Esophagus mucosa (tissue), 1 donor: ENCODE measurements at regions not wholly inside any gene's neighbourhood (a gene's known extent, or its start where the extent isn't known, plus 50 kb on each side); places are given as distances from the start of the nearest gene placed in this dataset.
"Not testable (repeated sequence)": the region's sequence is repeated elsewhere in the genome, so short reads cannot be mapped to it uniquely, and the experiment has no call there.

Experiments used
- ATAC-seq: fragments of 200-7000 bp; cut with Tn5 transposase; one replicate; pipeline ENCODE4 v1.9.1; 2020
- donor health status: DM: yes; HTN: yes; CAD: no.

DNA sequence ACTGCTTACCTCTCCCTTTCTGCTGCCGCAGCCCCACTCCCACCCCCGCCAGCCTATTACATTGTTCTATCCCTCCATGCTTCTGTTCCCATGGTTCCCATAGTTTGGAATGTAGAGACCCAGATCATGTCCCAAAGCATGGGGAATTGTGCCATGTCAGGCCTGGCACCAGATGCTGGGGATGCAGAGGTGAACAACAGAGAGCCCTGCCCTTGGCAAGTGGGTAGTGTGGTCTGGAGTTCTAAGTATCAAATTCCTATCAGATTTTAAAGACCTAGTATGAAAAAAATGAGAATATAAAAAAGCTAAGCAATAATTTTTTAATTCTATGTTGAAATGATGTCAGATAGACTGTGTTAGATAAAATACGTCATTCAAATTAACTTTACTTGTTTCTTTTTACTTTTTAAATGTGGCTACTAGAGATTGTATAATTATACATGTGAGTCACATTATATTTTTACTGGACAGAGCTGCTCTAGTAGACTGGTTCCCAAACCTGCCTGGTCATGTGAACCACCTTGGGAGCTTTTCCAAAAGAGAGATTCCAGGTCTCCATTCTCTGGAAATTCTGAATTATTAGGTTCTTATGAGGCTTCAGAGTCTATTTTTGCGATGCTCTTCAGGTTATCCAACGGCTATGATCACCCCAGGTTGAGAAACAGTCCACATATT lies 113.0 kb upstream of the DAB1 start:
- no peak for ATAC-seq

DNA sequence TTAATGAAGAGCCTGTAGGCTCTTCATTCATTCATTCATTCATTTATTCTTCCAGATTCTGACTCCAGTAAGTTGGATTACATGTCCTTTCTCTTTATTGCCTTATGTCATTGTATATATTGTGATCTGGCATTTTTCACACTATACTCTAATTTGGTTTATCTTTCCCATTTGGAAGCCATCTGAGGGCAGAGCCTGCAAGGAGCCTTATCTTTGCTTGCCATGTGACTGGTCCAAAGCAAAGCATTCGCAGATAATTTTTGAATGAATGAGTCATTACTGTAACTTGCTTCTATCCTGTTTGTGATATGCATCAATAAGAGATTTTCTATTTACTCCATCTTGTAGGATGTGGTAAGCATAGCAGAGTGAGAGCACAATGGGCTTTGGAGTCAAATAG lies 108.4 kb upstream of the DAB1 start:
- ATAC-seq: no peak

DNA sequence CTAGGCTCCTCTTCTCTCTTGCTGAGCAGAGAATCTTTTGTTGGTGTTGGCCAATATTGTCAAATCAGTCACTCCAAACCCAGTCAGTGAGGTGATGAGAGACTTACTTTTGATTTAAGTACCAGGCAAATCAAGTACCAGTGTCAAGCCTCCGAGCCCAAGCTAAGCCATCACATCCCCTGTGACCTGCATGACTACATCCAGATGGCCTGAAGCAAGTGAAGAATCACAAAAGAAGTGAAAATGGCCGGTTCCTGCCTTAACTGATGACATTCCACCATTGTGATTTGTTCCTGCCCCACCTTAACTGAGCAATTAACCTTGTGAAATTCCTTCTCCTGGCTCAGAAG lies 107.0 kb upstream of the DAB1 start:
- not testable (repeated sequence) for ATAC-seq

DNA sequence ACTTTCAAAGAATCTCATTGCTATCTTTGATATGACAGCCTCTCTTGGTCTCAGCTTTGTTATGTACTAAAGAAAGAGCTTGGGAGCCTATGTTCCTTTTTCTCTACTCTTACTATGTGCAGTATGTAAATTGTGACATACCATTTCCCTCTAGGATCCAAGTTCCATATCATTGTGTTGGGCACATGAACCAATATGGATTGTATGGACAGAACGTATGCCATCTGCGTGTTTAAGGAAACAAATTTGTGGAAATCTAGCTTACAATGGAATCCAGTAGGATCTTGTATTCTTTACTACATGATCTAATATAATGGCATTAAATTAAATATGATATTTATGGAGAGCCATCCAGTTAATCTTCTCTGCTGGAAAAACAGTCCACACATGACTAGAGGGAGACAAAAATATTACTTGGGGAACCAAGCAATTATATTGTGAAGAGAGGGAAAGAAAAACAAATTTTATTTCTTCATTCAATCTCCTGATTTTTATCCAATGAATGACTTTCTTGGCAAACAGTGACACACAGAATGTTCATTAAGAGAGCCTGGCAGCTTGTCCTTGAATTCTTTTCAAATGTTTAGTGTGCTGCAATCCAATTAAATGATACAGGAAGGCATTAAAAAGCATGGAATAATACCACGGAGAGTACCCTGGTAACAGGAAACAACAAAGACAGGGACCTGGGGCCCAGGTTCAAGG lies 106.5 kb upstream of the DAB1 start:
- ATAC-seq: no peak

DNA sequence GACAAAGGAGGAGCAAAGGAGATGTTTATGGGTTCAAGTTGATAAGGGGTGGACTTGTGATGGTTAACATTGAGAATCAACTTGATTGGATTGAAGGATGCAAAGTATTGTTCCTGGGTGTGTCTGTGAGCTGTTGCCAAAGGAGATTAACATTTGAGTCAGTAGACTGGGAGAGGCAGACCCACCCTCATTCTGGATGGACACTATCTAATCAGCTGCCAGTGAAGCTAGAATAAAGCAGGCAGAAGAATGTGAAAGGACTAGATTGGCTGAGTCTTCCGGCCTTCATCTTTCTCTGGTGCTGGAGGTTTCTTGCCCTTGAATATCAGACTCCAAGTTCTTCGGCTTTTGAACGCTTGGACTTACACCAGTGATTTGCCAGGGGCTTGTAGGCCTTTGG lies 98.7 kb upstream of the DAB1 start:
- no peak for ATAC-seq

DNA sequence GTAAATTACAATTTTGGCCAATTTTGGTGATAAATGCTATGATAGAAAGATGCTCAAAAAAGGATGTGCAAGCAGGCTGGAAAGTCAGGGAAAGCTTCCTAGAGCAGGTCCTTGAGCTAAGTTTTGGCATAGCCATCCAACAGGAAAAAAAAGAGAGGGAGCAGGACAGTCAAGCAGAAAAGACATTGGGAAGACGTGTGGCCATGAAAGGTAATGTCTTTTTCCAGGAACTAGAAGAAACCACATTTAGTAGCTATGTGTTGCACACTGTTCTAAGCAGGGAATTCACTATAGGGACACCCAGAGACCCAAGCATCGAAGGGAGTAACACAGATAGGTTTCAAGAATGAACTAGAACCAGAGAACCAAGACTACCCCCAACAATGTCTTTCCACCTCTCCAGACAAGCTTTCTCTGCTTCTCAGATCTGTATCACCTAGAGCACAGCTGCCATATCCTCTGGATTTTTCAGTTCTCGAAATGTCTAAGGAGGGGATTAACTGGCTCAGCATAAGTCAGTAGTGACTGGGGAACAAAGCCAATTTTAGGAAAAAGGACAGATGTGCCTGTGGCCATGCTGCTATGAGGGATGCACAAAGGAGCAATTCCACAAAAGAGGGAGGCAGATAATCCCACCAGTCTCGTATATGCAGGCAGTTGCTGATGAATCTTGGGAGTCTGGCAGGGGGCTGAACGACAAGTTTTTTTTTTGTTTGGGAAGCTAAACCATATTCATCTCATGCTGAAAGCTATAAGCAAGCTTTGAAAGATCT lies 97.1 kb upstream of the DAB1 start:
- ATAC-seq: no peak

DNA sequence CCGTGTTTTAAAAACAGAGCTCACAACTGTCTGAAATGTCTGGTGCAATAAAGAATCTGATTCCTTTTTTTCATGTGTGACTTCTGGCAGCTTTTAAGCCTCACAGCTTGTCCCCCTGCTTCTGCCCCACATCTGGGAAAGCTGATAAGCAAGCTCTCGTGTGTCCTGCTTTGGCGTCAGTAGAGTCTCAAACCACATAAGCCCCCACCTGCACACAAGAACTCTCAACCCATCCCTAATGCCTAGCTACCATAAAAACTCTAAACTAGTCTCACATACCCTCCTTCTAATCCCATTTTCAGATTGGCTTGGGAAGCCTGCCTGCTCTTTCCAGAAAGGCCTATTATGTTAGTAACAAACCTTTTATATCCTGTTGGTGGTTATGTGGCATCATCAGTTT lies 94.6 kb upstream of the DAB1 start:
- ATAC-seq: no peak

DNA sequence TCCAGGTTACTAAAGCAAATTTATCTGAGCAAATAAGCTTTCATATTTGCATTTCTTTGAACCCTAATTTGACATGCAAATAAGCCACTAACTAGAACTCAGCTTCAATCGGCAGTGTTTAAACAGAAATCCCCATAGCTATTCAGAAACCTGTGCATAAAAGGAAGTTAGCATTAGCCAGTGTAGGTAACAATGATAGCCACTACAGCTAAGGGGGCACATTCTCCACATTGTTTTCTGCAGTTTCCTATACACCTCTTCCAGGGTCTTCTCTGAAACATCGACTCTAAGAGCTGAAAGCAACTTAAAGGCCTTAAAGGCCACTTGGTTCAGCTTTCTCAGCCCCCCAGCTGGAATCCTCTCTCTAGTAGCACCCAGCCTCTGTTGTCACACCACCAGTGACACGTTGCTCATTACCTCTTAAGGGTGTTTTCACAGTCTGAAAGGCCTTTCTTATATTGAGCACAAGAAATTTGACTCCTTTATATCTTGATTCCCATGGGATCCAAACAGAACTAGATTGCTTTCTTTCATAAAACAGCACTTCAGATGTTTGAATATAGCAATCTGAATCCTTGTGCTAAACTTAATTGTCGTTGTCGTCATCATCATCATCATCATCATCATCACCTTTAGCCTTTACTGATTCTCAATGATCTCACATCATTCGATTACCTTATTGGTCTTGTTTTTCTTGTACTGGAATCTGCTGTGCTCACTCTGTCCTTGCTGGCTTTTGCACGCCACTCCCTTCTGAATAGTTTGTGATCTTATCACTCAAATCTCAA lies 93.9 kb upstream of the DAB1 start:
- no peak for ATAC-seq

DNA sequence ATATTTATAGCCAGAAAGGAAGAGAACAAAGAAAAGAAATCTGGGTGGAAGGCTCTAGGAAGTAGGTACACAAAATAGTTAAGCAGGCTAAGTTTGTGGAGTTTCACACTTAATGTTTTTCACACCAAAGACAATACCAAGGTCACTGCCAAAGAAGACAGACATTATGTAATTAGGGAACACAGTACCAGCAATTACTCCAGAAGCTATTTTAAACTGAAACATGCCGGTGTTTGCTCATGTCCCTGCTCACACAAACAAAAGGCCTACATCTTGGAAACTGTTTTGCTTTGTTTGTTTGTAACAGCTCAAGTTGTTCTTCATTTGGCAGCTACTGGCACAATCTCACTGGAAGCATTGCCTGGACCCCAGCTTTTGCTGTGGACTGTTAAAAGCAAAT lies 88.5 kb upstream of the DAB1 start:
- ATAC-seq: no peak

DNA sequence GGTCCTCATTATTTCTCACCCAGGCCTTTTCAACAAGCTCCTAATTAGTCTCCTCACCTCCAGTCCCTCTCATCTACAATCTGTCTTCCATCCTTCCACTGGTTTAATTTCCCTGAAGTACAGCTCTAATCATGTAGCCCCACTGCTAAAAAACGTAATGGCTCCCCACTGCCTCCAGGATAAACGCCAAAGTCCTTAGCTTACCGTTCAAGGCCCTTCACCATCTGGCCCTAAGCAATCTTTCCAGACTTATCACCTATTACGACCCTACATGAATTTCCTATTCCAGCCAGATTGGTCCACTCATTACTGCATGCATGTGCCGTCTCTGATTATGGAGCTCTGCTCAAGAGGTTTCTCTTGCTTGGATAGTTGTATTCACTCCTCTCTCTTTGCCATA lies 83.1 kb upstream of the DAB1 start:
- ATAC-seq: no peak

DNA sequence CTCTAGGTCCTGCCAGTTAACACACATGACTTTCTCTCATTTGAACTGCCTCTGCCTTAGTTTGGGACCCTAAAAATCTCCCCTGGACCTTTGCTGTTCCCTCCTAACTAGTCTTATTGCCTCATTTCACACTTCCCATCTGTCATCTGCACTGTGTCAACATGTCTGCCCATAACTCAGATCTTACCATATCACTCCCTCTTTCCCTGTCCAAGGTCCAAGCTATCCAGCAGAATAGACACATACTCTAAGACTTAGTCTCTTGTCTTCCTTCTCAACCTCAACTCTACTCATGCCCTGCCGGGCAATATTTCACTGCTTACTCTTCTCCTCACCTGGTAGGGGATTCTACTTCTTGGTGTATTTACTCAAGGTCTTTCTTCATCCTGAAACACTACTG lies 79.5 kb upstream of the DAB1 start:
- no peak for ATAC-seq

DNA sequence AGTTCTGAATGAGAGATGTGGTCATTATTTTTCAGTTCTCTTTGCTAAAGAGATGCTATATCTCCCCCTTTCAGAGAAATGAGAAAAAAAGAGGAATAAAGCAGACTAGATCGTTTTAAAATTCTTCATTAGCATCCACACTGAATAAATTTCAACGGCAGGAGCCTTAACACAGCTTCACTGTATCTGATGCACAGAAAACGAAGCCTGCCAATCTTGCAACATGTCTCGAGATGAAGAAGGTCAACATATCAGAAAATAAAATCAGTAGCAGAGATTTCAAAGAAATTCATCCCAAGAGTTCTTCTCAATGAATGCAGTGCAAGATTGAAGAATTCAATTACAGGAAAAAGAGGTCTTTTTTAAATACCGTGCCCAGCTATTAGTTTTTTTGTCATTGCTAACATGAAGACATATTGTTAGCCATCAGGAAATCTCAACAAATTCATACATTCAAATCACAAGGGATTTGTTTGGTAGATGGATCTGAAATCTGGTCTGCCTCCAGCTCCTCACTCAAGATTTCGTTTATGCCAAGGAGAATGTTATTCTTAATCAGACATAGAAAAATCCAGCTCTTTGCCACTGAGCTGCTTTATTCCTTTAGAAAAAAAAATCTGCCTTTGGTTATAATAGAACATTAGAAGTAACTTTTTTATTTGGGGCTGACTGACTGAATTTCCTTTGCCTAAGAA lies 76.4 kb upstream of the DAB1 start:
- no peak for ATAC-seq

DNA sequence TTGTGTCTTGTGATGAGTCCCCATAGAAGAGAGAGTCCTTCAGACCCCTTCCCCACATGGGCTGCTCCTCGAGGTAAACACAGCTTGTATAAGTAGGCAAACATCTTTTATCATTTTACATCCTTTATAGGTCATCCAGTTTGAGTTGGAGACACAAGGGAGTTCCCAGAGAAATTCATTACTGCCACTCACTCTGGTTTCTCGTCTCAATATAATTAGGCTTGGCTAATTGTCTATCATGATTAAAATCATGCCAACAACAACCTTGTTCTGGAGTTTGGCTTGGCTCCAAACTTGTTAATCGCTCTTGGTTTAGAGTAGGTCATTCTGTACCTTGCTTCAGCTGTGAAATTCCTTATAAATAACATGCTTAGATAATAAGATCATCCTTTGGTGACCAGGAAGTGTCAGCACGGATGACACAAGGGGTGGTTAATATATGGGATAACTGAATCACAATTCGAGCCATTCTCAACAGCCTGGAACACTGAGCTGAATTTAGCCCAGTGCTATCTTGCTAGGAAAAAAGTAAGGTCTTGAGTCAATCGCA lies 70.7 kb upstream of the DAB1 start:
- no peak for ATAC-seq

DNA sequence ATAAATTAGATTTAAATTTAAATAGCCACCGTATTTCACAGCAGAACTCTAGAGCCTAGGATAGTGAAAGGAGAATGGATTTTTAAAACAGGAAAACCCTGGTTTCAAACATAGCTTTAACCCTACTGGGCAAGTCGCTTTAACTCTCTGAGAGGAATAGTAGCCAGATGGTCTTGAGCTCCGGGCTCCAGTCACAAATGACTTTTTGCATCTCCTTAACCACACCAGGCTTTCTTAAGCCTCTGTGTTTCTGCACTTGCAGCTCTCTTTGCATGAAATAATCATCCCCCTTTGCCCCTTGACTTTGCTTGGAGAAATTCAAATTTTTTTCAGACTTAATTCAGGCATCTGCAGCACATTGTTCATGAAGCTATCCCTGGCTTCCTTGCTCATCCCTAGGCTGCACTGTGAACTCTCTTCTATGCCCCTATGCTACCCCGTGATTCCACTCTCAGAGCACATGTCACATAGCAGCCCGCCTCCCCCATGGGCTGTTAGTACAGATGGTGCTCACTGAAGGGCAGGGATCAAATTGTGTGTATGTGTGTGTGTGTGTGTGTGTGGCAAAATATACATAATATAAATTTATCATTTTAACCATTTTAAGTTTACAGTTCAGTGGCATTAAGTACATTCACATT lies 68.8 kb upstream of the DAB1 start:
- ATAC-seq: no peak

DNA sequence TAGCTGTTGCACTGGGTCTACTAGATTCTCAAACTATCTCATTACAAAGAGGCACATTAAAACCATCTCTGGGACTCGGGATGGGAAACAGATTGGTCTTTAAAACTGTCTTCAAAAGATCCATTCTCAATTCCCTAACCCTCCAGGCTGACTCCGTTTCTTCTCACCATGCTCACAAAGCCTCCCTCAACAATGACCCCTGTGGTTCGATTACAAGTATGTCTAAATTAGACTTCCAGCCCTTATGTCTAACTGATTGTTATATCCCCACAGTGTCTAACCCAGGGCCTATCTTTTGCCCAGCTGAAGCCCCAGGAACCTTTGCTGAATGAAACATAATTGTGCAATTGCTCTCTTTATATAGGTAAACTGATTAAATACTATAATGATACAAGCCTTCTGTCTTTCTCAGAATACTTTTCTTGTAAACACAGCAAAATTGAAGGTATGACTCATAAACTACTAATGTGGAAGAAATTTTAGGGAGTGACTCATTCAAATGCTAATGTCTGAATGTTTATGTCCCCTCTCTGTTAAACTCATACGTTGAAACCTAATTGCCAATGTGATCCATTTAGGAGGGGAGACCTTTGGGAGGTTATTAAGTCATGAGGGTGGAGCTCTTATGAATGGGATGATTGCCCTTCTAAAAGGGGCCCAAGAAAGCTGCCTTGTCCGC lies 65.6 kb upstream of the DAB1 start:
- no peak for ATAC-seq

DNA sequence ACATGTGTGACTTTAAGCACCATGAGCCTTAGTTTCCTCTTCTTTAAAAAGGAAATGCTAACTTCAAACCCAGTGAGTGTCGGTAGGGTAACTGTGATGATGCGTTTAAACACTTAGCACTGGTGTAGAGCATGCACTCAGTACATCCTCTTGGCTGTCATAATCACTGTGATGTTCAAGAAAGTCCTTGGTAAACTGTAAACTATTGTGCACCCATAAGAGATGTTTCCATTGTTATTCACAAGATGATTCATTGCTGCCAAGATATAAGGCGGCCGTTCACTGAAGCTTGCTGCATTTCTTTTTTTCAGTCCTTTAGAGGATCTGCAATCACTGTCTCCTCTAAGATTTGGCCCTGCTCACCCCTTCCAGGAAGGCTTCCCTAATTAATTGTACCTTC lies 61.8 kb upstream of the DAB1 start:
- no peak for ATAC-seq

DNA sequence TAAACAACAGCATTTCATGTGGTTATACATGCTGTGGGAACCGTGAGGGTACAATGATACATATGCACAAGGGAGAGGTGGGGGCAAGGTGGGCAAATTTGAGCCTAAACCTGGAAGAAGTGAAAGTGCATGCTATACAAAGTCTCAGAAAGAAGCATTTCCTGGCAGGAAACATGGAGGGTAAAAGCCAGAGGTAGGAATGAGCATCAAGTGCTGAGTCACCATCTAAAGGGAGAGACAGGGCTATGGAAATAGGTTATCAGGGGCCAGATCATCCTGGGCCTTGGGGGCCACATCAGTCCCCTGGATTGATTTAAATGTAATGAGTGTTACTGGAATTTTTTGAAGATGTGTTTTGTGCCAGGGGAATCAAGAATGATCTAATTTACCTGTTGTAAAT lies 60.1 kb upstream of the DAB1 start:
- no peak for ATAC-seq

DNA sequence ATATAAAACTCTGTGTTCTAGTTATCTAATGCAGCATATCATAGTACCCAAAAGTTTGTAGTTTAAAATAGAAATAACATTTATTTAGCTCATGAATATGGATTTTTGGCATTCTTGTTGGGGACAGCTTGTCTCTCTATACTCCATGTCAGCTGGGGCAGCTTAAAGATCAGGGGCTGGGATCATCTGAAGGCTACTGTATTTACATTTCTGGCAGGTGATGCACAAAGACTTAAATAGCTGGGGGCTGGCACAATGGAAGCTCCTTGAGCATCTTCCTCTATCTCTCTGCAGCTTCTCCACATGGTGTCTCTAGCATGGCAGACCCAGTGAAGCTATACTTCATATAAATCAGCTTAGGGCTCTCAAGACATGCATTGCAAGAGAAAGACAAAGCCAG lies 55.6 kb upstream of the DAB1 start:
- ATAC-seq: no peak

DNA sequence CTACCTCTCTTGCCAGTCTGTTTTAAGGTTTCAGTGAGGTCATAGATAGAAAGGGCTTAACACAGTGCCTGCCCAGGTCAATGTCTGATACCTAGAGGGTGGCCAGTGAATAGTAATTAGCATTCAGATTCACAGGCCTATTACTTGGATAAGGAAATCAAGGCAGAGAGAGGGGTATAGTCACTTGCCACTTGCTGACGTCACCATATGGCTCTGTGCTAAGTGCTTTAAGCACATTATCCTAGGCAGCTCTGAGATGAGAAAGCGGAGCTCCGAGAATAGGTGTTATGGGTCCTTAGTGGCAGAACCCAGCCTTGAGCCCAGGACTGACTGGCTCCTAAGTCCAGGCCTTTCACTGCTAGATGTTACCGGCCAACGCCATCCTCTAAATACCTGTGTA lies 51.5 kb upstream of the DAB1 start:
- no peak for ATAC-seq

DNA sequence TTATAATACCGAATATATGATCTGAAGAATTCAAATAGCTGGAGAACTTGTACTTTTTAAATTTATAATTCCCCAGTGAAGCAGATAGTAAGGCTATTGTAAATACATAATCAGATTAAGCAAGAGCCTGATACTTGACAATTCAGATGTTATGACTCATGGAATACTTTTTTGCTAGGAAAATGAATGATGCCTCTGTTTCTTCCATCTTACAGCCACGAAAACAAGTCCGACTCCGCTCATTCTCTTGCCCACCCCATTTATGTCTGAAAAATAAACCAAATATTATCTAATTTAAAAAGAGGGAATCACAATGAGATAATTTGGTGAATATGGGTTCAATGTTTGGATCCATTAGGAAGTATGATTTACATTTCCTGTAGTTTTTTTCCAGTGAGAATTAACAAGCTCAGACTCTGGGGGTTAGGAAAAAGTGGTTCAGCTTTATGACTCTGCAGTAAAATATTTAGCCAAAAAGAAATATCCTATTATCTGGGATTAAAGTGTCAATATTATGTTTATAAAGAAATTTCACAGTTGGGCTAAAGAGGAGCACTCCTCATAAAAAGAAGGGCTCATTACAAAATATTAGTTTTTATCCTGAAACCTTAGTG lies 50.4 kb upstream of the DAB1 start:
- no peak for ATAC-seq
